DND-41 (cell line): ENCODE measurements at regions not wholly inside any gene's neighbourhood (a gene's known extent, or its start where the extent isn't known, plus 50 kb on each side); places are given as distances from the start of the nearest gene placed in this dataset.

Experiments
- ATAC-seq: fragments of 200-7000 bp; cut with Tn5 transposase; 3 replicates; pipeline ENCODE4 v1.9.1; 2021; ENCODE audit warnings: low read depth; ENCODE audit not compliant: insufficient read depth
- DNase-seq: peaks from one replicate; pipeline ENCODE4 v3.0.0-alpha.2; 2020
- H2AFZ ChIP-seq: 2 replicates; pipeline ENCODE4 v1.6.0; 2012; ENCODE audit warnings: low read depth, low read length
- H3K27ac ChIP-seq: 2 replicates; pipeline ENCODE4 v1.5.1; 2012; ENCODE audit warnings: low read length, inconsistent platforms
- H3K27me3 ChIP-seq: fragments of 200-600 bp; sonication (generic); 2 replicates; pipeline ENCODE4 v1.6.0; 2012; ENCODE audit warnings: low read length, mild to moderate bottlenecking, inconsistent platforms; ENCODE audit not compliant: insufficient read depth, poor library complexity
- H3K36me3 ChIP-seq: 2 replicates; pipeline ENCODE4 v1.5.1; 2012; ENCODE audit warnings: low read length, inconsistent platforms; ENCODE audit not compliant: insufficient read depth
- H3K4me1 ChIP-seq: 2 replicates; pipeline ENCODE4 v1.5.1; 2012; ENCODE audit warnings: mild to moderate bottlenecking, low read length; ENCODE audit not compliant: insufficient read depth
- H3K4me2 ChIP-seq: 2 replicates; pipeline ENCODE4 v1.6.0; 2012; ENCODE audit warnings: mild to moderate bottlenecking, moderate library complexity, low read length, inconsistent platforms; ENCODE audit not compliant: insufficient read depth
- H3K4me3 ChIP-seq, 2 experiments: fragments of 200-600 bp in 1 of 2; shearing (Covaris generic) in 1 of 2; 2 replicates each; pipeline ENCODE4 v1.5.1; 2012 to 2016; ENCODE audit warnings: inconsistent platforms in 2 of 2, low read length in 2 of 2, mild to moderate bottlenecking in 2 of 2, low read depth in 1 of 2, moderate library complexity in 1 of 2
- H3K79me2 ChIP-seq: 2 replicates; pipeline ENCODE4 v1.6.0; 2012; ENCODE audit warnings: low read length, inconsistent platforms; ENCODE audit not compliant: insufficient read depth
- H3K9ac ChIP-seq: 2 replicates; pipeline ENCODE4 v1.6.0; 2012; ENCODE audit warnings: low read depth, mild to moderate bottlenecking, inconsistent platforms, low read length, moderate library complexity
- H3K9me3 ChIP-seq: 2 replicates; pipeline ENCODE4 v1.5.1; 2012; ENCODE audit warnings: low read length, moderate library complexity, mild to moderate bottlenecking, inconsistent platforms; ENCODE audit not compliant: insufficient read depth, severe bottlenecking
- H4K20me1 ChIP-seq: 2 replicates; pipeline ENCODE4 v1.6.0; 2012; ENCODE audit warnings: low read length; ENCODE audit not compliant: insufficient read depth
- EZH2 ChIP-seq: IDR thresholded peaks from 3 replicates; pipeline ENCODE4 v1.6.1; 2012; ENCODE audit warnings: borderline replicate concordance, low read depth, mild to moderate bottlenecking, moderate library complexity, low read length, inconsistent platforms; ENCODE audit not compliant: severe bottlenecking
- TF ChIP-seq, protein P1 (sequence below): IDR thresholded peaks from 2 replicates; pipeline ENCODE4 v1.5.1; 2012; ENCODE audit warnings: borderline replicate concordance, low read length, moderate library complexity, mild to moderate bottlenecking; ENCODE audit not compliant: poor library complexity, severe bottlenecking; ENCODE audit errors: extremely low read depth

GRCh38 chr4:138452826-138453225 is 210.7 kb upstream of the SLC7A11 start:
- Histone ChIP-seq H3K9me3 (no peaks in the 10 kb centered on the region), H3K4me3 (no peak overlapping the region), H3K4me2 (no peak overlapping the region), H2AFZ (no peak overlapping the region), H4K20me1 (no peaks in the 10 kb centered on the region), H3K4me1 (no peaks in the 10 kb centered on the region), H3K27ac (no peak overlapping the region), H3K79me2 (no peaks in the 10 kb centered on the region), H3K36me3 (no peaks in the 10 kb centered on the region), H3K27me3 (no peaks in the 10 kb centered on the region), H3K9ac (no peak overlapping the region)
- TF ChIP-seq EZH2, result no peak
- TF ChIP-seq, protein P1, sequence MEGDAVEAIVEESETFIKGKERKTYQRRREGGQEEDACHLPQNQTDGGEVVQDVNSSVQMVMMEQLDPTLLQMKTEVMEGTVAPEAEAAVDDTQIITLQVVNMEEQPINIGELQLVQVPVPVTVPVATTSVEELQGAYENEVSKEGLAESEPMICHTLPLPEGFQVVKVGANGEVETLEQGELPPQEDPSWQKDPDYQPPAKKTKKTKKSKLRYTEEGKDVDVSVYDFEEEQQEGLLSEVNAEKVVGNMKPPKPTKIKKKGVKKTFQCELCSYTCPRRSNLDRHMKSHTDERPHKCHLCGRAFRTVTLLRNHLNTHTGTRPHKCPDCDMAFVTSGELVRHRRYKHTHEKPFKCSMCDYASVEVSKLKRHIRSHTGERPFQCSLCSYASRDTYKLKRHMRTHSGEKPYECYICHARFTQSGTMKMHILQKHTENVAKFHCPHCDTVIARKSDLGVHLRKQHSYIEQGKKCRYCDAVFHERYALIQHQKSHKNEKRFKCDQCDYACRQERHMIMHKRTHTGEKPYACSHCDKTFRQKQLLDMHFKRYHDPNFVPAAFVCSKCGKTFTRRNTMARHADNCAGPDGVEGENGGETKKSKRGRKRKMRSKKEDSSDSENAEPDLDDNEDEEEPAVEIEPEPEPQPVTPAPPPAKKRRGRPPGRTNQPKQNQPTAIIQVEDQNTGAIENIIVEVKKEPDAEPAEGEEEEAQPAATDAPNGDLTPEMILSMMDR, result no peak
- ATAC-seq (no peak), DNase-seq (no peak)

DNA sequence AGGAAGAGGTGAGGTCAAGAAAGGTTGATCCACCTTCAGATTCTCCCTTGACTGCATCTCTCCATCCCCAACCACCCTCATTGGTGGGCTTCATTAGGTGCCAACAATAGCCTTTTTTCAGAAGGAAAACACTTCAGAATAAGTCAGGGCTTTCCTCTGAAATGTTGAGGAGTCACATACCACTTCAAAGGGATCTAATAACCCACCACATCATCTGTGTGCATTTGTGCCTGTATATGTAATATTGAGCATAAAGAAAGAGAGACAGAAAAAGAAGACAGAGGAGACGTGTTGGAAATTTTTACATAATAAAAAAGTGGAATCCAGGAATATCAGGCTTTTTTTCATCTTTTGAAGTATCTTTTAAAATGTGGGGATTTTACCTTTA is 209.1 kb upstream of the SLC7A11 start:
- Histone ChIP-seq H3K9ac (no peak overlapping the region), H3K36me3 (no peaks in the 10 kb centered on the region), H3K4me3 (no peak overlapping the region), H3K4me2 (no peak overlapping the region), H3K27me3 (no peaks in the 10 kb centered on the region), H2AFZ (no peak overlapping the region), H3K27ac (no peak overlapping the region), H3K79me2 (no peaks in the 10 kb centered on the region), H3K9me3 (no peaks in the 10 kb centered on the region), H3K4me1 (no peaks in the 10 kb centered on the region), H4K20me1 (no peaks in the 10 kb centered on the region)
- peak; percentile 95 for ATAC-seq
- TF ChIP-seq, protein P1, result no peak
- no peak for TF ChIP-seq EZH2
- no peak for DNase-seq

DNA sequence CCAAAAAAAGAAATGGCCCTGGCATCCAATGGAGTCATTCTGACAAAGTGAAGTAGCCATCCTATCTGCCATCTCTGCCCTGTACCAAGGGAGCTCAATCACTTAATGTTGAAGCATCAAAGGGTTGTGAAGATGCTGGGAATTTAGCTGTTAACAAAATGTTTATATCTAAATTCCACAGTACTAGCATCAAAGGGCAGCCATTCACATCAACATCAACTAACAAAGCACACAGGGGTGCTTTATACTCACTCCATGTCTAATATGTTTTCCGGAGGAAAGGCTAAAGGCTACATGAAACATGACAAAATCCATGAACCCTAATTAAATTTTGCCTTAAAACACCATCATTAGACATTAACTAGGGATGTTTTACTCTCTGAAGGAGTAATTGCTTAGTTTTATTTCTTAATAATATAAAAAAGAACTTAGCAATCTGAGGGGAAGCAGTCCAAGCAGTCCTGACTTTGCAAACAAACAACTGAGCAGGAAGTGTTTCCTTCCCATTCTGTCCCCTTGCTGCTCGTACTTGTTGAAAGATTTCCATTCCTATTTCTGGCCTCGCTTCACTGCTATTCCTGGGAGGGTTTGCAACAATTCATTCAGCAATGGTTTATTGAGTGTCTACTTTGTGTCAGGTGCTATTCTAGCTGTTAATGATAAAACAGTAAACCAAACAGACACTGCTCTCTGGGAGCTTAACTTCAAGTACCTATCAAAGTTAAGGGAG is 208.6 kb upstream of the SLC7A11 start:
- TF ChIP-seq EZH2, result no peak
- TF ChIP-seq, protein P1, result no peak
- no peak overlapping the region for H3K4me2 ChIP-seq
- no peak overlapping the region for H2AFZ ChIP-seq
- H3K27me3 ChIP-seq, result no peaks in the 10 kb centered on the region
- H3K79me2 ChIP-seq, result no peaks in the 10 kb centered on the region
- H3K27ac ChIP-seq, result no peak overlapping the region
- H3K4me3 ChIP-seq, result no peak overlapping the region
- no peaks in the 10 kb centered on the region for H3K9me3 ChIP-seq
- H3K4me1 ChIP-seq, result no peaks in the 10 kb centered on the region
- no peaks in the 10 kb centered on the region for H4K20me1 ChIP-seq
- ATAC-seq, result no peak
- no peaks in the 10 kb centered on the region for H3K36me3 ChIP-seq
- no peak overlapping the region for H3K9ac ChIP-seq
- no peak for DNase-seq

DNA sequence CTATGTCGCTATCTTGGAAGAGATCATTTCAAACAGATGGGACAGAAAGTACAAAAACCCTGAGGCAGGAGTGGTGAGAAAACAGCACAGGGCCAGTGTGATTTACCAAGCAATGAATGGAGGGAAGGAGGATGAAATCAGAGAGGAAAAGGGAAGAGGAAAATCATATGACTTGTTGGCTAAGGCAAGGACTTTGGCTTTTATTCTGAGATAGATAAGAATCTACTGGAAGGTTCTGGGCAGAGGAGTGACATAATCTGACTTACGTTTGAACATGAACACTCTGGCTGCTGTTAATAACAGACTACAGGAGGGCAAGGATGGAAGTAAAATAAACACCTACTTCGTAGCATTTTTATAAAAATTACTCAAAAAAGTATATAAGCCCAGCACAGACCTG is 207.8 kb upstream of the SLC7A11 start:
- H3K79me2 ChIP-seq, result no peaks in the 10 kb centered on the region
- H2AFZ ChIP-seq, result no peak overlapping the region
- TF ChIP-seq, protein P1, result no peak
- TF ChIP-seq EZH2, result no peak
- no peak overlapping the region for H3K4me3 ChIP-seq
- H4K20me1 ChIP-seq, result no peaks in the 10 kb centered on the region
- no peaks in the 10 kb centered on the region for H3K36me3 ChIP-seq
- H3K4me2 ChIP-seq, result no peak overlapping the region
- ATAC-seq, result no peak
- no peaks in the 10 kb centered on the region for H3K9me3 ChIP-seq
- no peak overlapping the region for H3K9ac ChIP-seq
- no peaks in the 10 kb centered on the region for H3K27me3 ChIP-seq
- no peak overlapping the region for H3K27ac ChIP-seq
- no peaks in the 10 kb centered on the region for H3K4me1 ChIP-seq
- no peak for DNase-seq
